VCaP (cell line): ENCODE measurements at regions not wholly inside any gene's neighbourhood (a gene's known extent, or its start where the extent isn't known, plus 50 kb on each side); places are given as distances from the start of the nearest gene placed in this dataset.

Source experiments
- H3K27ac ChIP-seq: fragments of 450-650 bp; 2 replicates; pipeline ENCODE4 v1.5.1; 2017
- CTCF ChIP-seq: fragments of 450-650 bp; conservative IDR thresholded peaks from 2 replicates; pipeline ENCODE4 v1.5.1; 2017; ENCODE audit warnings: mild to moderate bottlenecking, moderate library complexity

GRCh38 chr5:123868881-123869280, 356.9 kb downstream of the CSNK1G3 start:
- TF ChIP-seq CTCF: no peak
- H3K27ac ChIP-seq: no peak overlapping the region

- no peak for TF ChIP-seq CTCF
- H3K27ac ChIP-seq: no peak overlapping the region
Measured at GRCh38 chr5:123868267-123868666, 356.3 kb downstream of the CSNK1G3 start.

DNA sequence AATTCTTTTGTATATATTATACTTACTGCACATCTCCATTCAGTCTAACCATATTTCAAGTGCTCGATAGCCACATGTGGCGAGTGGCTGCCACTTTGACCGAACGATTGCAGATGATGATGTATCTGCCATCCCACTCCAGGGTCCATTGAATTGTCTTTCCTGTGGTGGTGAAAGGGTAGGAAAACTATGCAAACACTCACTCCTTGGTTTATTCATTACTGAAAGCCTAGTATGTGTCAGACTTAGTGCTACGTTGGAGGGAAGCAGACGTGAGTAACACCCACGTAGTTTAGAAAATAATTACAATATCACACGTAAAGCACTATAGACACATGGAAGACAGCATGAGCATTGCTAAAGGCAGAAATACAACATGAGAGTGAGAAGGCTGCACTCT, 353.7 kb downstream of the CSNK1G3 start:
- no peak for TF ChIP-seq CTCF
- H3K27ac ChIP-seq: no peak overlapping the region

DNA sequence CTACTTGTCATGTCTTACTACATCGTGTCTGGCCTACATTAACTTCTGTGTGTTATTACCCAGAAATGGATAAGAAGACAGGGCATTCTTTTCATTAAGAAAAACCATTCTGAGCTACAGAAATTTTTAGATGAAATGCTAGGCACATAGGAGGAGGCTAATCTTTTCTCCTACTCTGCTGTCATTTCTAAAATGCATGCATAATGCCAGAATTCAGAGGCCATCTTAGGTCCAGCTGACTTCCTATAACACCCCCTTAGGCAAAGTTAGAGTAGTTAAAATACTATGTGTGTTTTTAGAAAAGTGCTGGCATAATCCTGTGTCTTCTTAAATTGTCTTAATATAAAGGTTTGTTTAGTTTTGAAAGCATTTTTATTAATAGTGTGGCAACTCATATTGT, 352.6 kb downstream of the CSNK1G3 start:
- H3K27ac ChIP-seq: no peak overlapping the region
- no peak for TF ChIP-seq CTCF

DNA sequence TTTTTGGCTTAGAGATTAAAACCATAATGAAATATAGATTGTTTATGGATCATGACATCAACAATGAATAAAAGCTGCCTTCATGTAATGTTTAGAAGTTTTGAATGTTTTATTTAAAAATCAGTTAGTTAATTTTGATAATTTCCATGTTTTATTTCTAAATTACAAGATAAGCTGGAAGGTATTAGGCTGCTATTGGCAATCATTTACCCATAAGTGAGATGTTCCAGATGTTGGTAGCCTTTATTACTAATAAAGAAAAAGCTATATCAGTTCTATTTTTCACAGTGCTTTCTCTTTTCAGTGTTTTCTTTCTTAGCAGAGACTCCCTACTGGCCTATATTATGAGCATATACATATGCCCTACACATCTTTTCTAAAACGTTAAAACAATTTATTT, 347.0 kb downstream of the CSNK1G3 start:
- H3K27ac ChIP-seq: no peak overlapping the region
- TF ChIP-seq CTCF: no peak

DNA sequence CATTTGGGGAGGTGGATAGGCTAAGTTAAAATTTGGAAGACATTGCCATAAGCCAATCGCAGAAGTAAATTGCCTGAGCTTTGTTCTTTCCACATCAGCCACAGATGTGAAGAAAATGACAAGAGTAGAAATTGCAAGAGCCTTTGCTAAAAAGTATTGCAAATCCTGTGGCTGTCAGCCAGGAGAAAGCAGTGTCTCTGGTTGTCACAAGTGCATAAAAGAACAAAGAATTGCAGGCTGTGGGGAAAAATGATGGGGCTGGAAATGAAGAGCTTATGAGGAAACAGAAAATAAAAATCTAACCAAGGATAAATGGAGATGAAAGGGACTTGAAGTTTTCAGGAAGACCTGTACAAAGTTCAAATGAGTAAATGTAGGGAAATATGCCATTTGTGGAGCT, 344.8 kb downstream of the CSNK1G3 start:
- TF ChIP-seq CTCF: no peak
- no peak overlapping the region for H3K27ac ChIP-seq

DNA sequence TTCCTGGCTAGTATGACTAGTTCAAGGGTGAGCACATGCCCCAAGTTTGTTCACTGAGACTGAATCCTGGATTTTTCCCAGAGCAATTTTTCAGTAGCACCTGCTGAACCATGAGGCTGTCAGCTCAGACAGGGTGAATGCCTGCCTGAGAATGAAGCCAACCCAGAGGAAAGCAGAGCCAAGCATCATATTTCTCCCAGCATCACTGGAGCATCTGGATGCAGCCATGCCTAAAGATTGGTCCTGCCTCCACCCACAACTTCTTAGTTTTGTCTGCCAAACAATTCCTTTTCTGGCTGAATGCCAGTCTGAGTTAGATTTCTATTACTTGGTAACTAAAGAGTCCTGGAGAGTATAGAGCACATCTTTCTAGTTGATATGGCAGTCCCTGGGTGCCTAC, 343.6 kb downstream of the CSNK1G3 start:
- no peak for TF ChIP-seq CTCF
- no peak overlapping the region for H3K27ac ChIP-seq
